SK-N-SH (cell line): ENCODE measurements at regions not wholly inside any gene's neighbourhood (a gene's known extent, or its start where the extent isn't known, plus 50 kb on each side); places are given as distances from the start of the nearest gene placed in this dataset.

Experiments used
- MAX ChIP-seq: IDR thresholded peaks from 2 replicates; pipeline ENCODE4 v1.4.0; 2012; ENCODE audit warnings: low read depth
- TAF1 ChIP-seq: IDR thresholded peaks from 2 replicates; pipeline ENCODE4 v1.6.1; 2012; ENCODE audit warnings: low read depth, mild to moderate bottlenecking, low read length, moderate library complexity, borderline replicate concordance

- TF ChIP-seq MAX = no peak
- no peak for TF ChIP-seq TAF1
Measured at GRCh38 chr9:19985081-19985480, 196.2 kb upstream of the SLC24A2 start.
